CD4-positive, alpha-beta T cell treated with Interleukin-12 subunit alpha and Interleukin-12 subunit beta, for 1 hour (primary cell): ENCODE measurements at regions not wholly inside any gene's neighbourhood (a gene's known extent, or its start where the extent isn't known, plus 50 kb on each side); places are given as distances from the start of the nearest gene placed in this dataset.

Source experiments
- DNase-seq: peaks from one replicate; pipeline ENCODE4 v3.0.0-alpha.2; 2020

- no peak for DNase-seq
Observed at GRCh38 chr2:125526093-125526492, 1129.9 kb upstream of the GYPC start.

GRCh38 chr2:125535089-125535488 is 1120.9 kb upstream of the GYPC start:
- no peak for DNase-seq

GRCh38 chr2:125543968-125544514 is 1111.9 kb upstream of the GYPC start:
- no peak for DNase-seq

GRCh38 chr2:125553768-125554167 is 1102.2 kb upstream of the GYPC start:
- no peak for DNase-seq

- DNase-seq, result no peak
Observed at GRCh38 chr2:125554956-125555355, 1101.0 kb upstream of the GYPC start.

GRCh38 chr2:125559186-125559585 is 1096.8 kb upstream of the GYPC start:
- no peak for DNase-seq

- no peak for DNase-seq
Observed at GRCh38 chr2:125560855-125561254, 1095.1 kb upstream of the GYPC start.

- DNase-seq, result no peak
Observed at GRCh38 chr2:125561302-125561701, 1094.7 kb upstream of the GYPC start.

GRCh38 chr2:125562924-125563323 is 1093.0 kb upstream of the GYPC start:
- DNase-seq, result no peak

GRCh38 chr2:125564471-125564870 is 1091.5 kb upstream of the GYPC start:
- DNase-seq, result no peak

GRCh38 chr2:125566422-125566821 is 1089.5 kb upstream of the GYPC start:
- no peak for DNase-seq

GRCh38 chr2:125567100-125567499 is 1088.9 kb upstream of the GYPC start:
- DNase-seq, result no peak

GRCh38 chr2:125572660-125573059 is 1083.3 kb upstream of the GYPC start:
- DNase-seq, result no peak

- no peak for DNase-seq
Observed at GRCh38 chr2:125573432-125573831, 1082.5 kb upstream of the GYPC start.

- DNase-seq, result no peak
Observed at GRCh38 chr2:125576558-125576957, 1079.4 kb upstream of the GYPC start.

- DNase-seq, result no peak
Observed at GRCh38 chr2:125581557-125581956, 1074.4 kb upstream of the GYPC start.

- no peak for DNase-seq
Observed at GRCh38 chr2:125582516-125582915, 1073.4 kb upstream of the GYPC start.

- DNase-seq, result no peak
Observed at GRCh38 chr2:125584732-125585131, 1071.2 kb upstream of the GYPC start.

- no peak for DNase-seq
Observed at GRCh38 chr2:125588780-125589179, 1067.2 kb upstream of the GYPC start.

- DNase-seq, result no peak
Observed at GRCh38 chr2:125591954-125592353, 1064.0 kb upstream of the GYPC start.

GRCh38 chr2:125593036-125593435 is 1062.9 kb upstream of the GYPC start:
- no peak for DNase-seq

GRCh38 chr2:125596612-125597011 is 1059.3 kb upstream of the GYPC start:
- no peak for DNase-seq

- no peak for DNase-seq
Observed at GRCh38 chr2:125615438-125615837, 1040.5 kb upstream of the GYPC start.

GRCh38 chr2:125630377-125630776 is 1025.6 kb upstream of the GYPC start:
- DNase-seq, result no peak

GRCh38 chr2:125634662-125635061 is 1021.3 kb upstream of the GYPC start:
- DNase-seq, result no peak

GRCh38 chr2:125638345-125638744 is 1017.6 kb upstream of the GYPC start:
- DNase-seq, result no peak
